ENCODE measurements at regions not wholly inside any gene's neighbourhood (a gene's known extent, or its start where the extent isn't known, plus 50 kb on each side); places are given as distances from the start of the nearest gene placed in this dataset.

DNA sequence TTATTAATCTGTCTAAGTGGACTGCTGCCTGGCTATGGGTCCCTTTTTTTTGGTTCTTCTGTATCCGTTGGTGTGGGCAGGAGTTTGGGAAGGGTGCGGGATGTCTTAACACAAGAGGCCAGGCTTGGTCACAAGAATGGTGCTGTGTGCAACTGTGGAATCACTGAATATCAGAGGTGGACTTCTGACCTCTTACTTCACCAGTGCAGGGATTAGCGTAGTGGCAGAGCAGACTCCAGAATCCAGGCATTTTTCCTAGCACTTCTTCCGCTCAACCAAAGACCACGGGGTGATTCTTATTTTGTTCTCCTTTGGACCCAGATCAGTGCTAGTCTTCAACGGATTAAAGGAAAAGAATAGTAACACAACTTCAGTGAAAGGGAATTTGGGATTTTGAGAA, 254.3 kb upstream of the TNP1 start:
- TF ChIP-seq, protein P1, sequence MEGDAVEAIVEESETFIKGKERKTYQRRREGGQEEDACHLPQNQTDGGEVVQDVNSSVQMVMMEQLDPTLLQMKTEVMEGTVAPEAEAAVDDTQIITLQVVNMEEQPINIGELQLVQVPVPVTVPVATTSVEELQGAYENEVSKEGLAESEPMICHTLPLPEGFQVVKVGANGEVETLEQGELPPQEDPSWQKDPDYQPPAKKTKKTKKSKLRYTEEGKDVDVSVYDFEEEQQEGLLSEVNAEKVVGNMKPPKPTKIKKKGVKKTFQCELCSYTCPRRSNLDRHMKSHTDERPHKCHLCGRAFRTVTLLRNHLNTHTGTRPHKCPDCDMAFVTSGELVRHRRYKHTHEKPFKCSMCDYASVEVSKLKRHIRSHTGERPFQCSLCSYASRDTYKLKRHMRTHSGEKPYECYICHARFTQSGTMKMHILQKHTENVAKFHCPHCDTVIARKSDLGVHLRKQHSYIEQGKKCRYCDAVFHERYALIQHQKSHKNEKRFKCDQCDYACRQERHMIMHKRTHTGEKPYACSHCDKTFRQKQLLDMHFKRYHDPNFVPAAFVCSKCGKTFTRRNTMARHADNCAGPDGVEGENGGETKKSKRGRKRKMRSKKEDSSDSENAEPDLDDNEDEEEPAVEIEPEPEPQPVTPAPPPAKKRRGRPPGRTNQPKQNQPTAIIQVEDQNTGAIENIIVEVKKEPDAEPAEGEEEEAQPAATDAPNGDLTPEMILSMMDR (IDR thresholded peaks at IDR 0.05; ENCODE audit: low read depth, low read length), result no peak
- H3K4me3 ChIP-seq (ENCODE audit: low read depth, low read length), result no peak overlapping the region

GRCh38 chr2:217113491-217113890, 253.6 kb upstream of the TNP1 start:
- no peak overlapping the region for H3K4me3 ChIP-seq (ENCODE audit: low read depth, low read length)
- TF ChIP-seq, protein P1 (IDR thresholded peaks at IDR 0.05; ENCODE audit: low read depth, low read length), result no peak

GRCh38 chr2:217110550-217110949, 250.7 kb upstream of the TNP1 start:
- TF ChIP-seq, protein P1 (IDR thresholded peaks at IDR 0.05; ENCODE audit: low read depth, low read length), result no peak
- H3K4me3 ChIP-seq (ENCODE audit: low read depth, low read length), result no peak overlapping the region

- no peak overlapping the region for H3K4me3 ChIP-seq (ENCODE audit: low read depth, low read length)
- TF ChIP-seq, protein P1 (IDR thresholded peaks at IDR 0.05; ENCODE audit: low read depth, low read length), result no peak
Measured at GRCh38 chr2:217108575-217109027, 248.7 kb upstream of the TNP1 start.

GRCh38 chr2:217108086-217108485, 248.2 kb upstream of the TNP1 start:
- TF ChIP-seq, protein P1 (IDR thresholded peaks at IDR 0.05; ENCODE audit: low read depth, low read length), result no peak
- H3K4me3 ChIP-seq (ENCODE audit: low read depth, low read length), result no peak overlapping the region

GRCh38 chr2:217107480-217107879, 247.6 kb upstream of the TNP1 start:
- TF ChIP-seq, protein P1 (IDR thresholded peaks at IDR 0.05; ENCODE audit: low read depth, low read length), result no peak
- no peak overlapping the region for H3K4me3 ChIP-seq (ENCODE audit: low read depth, low read length)

DNA sequence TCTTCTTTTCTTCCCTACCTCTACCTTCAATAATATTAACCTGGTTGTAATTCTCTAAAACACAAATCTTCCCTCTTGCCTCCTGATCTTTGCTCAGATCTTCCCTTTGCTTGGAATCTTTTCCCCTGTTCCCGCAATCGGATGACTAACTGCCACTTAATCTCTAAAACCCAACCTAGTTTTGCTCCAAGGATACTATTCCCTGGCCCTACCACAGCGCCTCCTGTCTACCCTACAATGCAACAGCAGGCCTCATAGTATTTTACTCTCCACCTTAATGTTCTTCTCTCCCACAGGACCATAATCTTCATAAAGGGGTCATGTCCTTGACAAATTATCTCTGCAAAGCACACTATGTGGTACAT, 246.8 kb upstream of the TNP1 start:
- no peak overlapping the region for H3K4me3 ChIP-seq (ENCODE audit: low read depth, low read length)
- TF ChIP-seq, protein P1 (IDR thresholded peaks at IDR 0.05; ENCODE audit: low read depth, low read length), result peak; percentile 90

Measured in WI38 (cell line).